ENCODE measurements at regions not wholly inside any gene's neighbourhood (a gene's known extent, or its start where the extent isn't known, plus 50 kb on each side); places are given as distances from the start of the nearest gene placed in this dataset.
A peak's percentile ranks its signal among the peaks of the same experiment; 100 is the strongest.
"Not testable (repeated sequence)": the region's sequence is repeated elsewhere in the genome, so short reads cannot be mapped to it uniquely, and the experiment has no call there.

GRCh38 chr10:76815505-76815904 is 822.1 kb downstream of the KCNMA1 start:
- DNase-seq (ENCODE audit: low spot score) = not testable (repeated sequence)

- no peak for DNase-seq (ENCODE audit: low spot score)
Measured at GRCh38 chr10:76811430-76811829, 826.2 kb downstream of the KCNMA1 start.

GRCh38 chr10:76788452-76788811 is 849.2 kb downstream of the KCNMA1 start:
- no peak for DNase-seq (ENCODE audit: low spot score)

DNA sequence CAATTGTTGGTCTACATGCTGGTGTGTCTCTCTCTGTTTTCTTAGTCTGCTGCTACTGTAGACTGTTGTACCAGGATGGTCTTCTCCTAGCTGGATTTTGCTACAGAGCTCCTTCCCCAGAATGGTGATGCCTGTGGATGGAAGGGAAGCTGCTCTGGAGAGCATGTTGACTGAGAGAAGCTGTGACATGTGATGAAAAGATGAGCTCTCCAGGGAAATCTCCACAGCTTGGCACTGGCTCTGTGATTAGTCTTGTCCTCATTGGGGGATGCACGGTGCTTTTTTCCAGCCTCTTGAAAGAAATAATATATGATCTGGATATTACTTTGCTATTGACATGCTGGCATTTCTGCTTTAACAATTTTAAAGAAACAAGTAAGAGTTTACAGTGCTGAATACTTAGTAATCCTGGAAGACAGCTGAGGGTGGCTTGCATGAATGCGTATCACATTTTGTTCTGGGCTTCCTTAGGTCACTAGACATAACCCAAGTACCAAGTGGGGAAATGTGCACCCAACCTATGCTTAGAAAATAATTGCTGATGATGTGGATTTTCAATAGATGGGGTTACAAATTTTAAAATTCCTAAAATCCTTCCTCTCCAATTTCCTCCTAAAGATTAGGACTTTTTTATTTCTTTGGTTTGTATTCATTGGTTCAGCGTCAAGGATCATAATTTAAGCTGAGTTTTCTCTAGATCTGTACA is 849.7 kb downstream of the KCNMA1 start:
- DNase-seq (ENCODE audit: low spot score) = no peak

GRCh38 chr10:76786504-76787072 is 851.0 kb downstream of the KCNMA1 start:
- DNase-seq (ENCODE audit: low spot score) = no peak

DNA sequence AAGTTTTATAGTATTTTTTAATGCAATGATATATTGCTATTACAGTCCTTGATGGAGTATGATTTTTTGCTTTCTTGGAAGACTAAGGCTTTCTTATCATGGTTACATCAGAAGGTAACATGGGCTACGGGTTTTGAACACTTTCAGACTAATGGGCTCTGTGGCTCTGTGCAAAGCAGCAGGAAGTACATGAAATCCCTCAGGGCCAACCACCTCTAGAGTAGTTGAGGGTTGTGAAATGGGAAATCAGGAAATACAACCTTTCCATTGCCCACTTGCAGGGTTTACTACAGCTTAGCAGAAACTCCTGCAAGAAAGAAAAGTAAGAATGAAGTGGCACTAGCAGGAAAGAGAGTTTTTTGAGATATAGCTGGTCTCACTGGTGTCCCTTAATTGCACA is 853.5 kb downstream of the KCNMA1 start:
- DNase-seq (ENCODE audit: low spot score) = no peak

- no peak for DNase-seq (ENCODE audit: low spot score)
Measured at GRCh38 chr10:76779796-76780301, 857.8 kb downstream of the KCNMA1 start.

GRCh38 chr10:76778914-76779795 is 858.5 kb downstream of the KCNMA1 start:
- no peak for DNase-seq (ENCODE audit: low spot score)

- no peak for DNase-seq (ENCODE audit: low spot score)
Measured at GRCh38 chr10:76774987-76775603, 862.5 kb downstream of the KCNMA1 start.

GRCh38 chr10:76769582-76769981 is 868.0 kb downstream of the KCNMA1 start:
- DNase-seq (ENCODE audit: low spot score) = no peak

GRCh38 chr10:76769161-76769560 is 868.4 kb downstream of the KCNMA1 start:
- DNase-seq (ENCODE audit: low spot score) = no peak

GRCh38 chr10:76766682-76767081 is 870.9 kb downstream of the KCNMA1 start:
- DNase-seq (ENCODE audit: low spot score) = no peak

- DNase-seq (ENCODE audit: low spot score) = not testable (repeated sequence)
Measured at GRCh38 chr10:76764921-76765320, 872.7 kb downstream of the KCNMA1 start.

GRCh38 chr10:76764177-76764576 is 873.4 kb downstream of the KCNMA1 start:
- no peak for DNase-seq (ENCODE audit: low spot score)

DNA sequence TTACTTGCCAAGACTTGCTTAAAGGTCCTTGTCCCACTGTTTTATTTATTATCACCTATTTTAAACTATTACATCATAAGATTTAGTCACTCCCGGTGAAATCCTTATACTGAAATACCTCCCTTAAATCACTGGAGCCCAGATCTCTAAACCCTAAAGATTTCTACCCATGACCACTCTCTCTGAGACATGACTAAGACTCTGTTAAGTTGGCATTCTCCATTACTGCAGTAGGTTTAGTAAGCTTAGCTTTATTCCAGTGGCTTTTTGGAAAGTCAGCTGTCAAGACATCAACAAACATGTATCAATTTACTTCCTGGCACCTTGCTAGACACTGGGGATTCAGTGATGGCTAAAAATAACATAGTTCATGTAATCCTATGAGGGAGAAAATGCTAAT is 874.2 kb downstream of the KCNMA1 start:
- no peak for DNase-seq (ENCODE audit: low spot score)

DNA sequence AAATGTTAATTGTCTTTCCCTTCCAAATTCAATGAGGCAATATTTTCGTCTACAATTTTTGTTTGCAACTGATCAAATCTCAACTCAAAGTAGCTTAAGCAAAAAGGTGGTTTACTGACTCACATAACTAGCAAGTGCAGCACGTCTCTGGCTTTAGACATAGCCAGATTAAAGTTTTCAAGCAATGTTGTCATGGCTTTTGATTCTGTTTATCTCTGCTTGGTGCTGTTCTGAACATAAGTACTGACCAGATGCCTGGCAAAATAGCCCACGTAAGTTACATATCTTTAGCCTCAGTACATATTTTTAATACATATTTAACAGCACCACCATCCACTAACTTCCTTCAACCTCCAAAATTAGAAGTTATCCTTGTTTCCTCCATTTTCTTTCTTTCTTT is 877.9 kb downstream of the KCNMA1 start:
- no peak for DNase-seq (ENCODE audit: low spot score)

GRCh38 chr10:76743169-76743568 is 894.4 kb downstream of the KCNMA1 start:
- no peak for DNase-seq (ENCODE audit: low spot score)

DNA sequence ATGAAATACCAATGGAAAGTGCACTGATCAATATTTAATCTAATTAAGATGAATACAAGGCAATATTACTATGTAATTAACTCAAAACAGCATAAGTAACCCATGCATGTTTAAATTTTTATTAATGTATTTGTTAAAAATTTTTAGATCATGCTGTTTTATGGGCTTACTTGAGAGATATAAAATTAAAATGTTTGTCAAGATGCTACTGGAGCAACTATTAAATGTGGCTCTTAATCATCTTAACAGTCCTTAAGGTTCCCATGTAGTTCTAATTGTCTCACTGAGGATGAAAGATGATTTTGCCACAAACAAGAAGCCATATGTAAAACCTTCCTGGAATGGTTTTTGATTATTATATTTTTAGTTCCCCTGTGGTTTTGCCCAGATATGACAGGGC is 897.1 kb downstream of the KCNMA1 start:
- DNase-seq (ENCODE audit: low spot score) = no peak

- DNase-seq (ENCODE audit: low spot score) = peak; percentile 65
Measured at GRCh38 chr10:76738991-76739390, 898.6 kb downstream of the KCNMA1 start.

DNA sequence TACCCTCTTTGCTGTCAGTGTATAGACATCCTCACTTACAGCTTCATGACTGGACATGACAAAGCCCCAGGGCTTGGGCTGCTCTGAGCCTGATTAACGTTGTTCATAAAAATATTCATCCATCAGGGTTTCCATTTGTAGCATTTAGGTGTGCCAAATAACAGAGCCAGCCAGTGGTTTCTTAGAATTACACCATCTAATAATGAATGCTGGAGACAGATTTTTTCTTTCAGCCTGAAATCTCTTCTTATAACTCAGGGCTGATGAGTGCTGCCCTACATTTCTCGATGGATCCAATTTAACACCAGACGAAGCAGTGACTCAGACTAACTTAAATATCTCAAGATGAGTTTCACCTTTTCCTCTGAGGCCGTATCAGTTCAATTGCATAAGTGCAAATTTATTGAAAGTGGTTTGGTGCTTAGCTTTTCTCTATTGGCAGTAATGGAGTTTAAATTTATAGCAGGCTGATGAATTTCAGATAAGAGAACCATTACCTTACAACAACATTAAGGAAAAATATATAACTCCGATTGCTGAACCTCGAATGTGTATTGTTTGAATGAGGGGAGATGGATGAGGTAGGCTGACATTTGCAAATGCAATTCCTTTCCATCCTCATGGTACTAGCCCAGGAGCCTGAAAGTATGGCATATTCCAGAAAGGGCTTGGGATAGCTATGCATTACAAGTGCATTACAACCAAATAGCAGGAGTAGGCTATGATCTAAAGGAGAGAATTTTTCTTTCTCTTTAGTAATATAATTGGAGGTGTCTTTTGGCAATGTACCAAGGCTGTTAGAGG is 900.6 kb downstream of the KCNMA1 start:
- DNase-seq (ENCODE audit: low spot score) = no peak

- no peak for DNase-seq (ENCODE audit: low spot score)
Measured at GRCh38 chr10:76736392-76736791, 901.2 kb downstream of the KCNMA1 start.

- no peak for DNase-seq (ENCODE audit: low spot score)
Measured at GRCh38 chr10:76735866-76736265, 901.7 kb downstream of the KCNMA1 start.

All from globus pallidus (tissue), 1 donor.